OCI-LY7 (cell line): ENCODE measurements at regions not wholly inside any gene's neighbourhood (a gene's known extent, or its start where the extent isn't known, plus 50 kb on each side); places are given as distances from the start of the nearest gene placed in this dataset.

Experiments
- BruUV-seq: library from RNA; stranded (reverse); fragments of 400-500 nt; replicated peaks from 2 replicates; lab custom pipeline; 2021; lab: Mats Ljungman, UMichigan
- CTCF ChIA-PET: fragments of 300-600 bp; sonication (Branson Sonifier 250); formaldehyde crosslinking; loops from one replicate; lab custom pipeline; 2022; ENCODE audit warnings: antibody characterized with exemption; ENCODE audit not compliant: unreplicated experiment; lab: Charles Lee
- POLR2A ChIA-PET: fragments of 300-600 bp; sonication (Branson Sonifier 250); formaldehyde crosslinking; loops from one replicate; lab custom pipeline; 2022; ENCODE audit warnings: antibody characterized with exemption; lab: Charles Lee
- DNase-seq: peaks from one replicate; pipeline ENCODE4 v3.0.0-alpha.2; 2015; ENCODE audit warnings: low spot score
- H2AFZ ChIP-seq: fragments of 200-600 bp; sonication (generic), shearing (Covaris generic); 2 replicates; pipeline ENCODE4 v1.6.1; 2014; ENCODE audit warnings: mild to moderate bottlenecking, antibody characterized with exemption, low read length, moderate library complexity
- H3K27ac ChIP-seq: fragments of 200-600 bp; sonication (generic); 2 replicates; pipeline ENCODE4 v1.5.1; 2014; ENCODE audit warnings: mixed run types, low read depth, mild to moderate bottlenecking, moderate library complexity, low read length, inconsistent platforms; ENCODE audit not compliant: poor library complexity, severe bottlenecking
- H3K36me3 ChIP-seq: fragments of 200-600 bp; sonication (generic); 2 replicates; pipeline ENCODE4 v1.6.1; 2014; ENCODE audit warnings: mild to moderate bottlenecking, antibody characterized with exemption, low read length, moderate library complexity, mixed read lengths; ENCODE audit not compliant: insufficient read depth
- H3K4me1 ChIP-seq: fragments of 200-600 bp; sonication (generic); 2 replicates; pipeline ENCODE4 v1.5.1; 2014; ENCODE audit warnings: mild to moderate bottlenecking, low read length; ENCODE audit not compliant: insufficient read depth, poor library complexity, severe bottlenecking
- H3K4me2 ChIP-seq: fragments of 200-600 bp; sonication (generic); 2 replicates; pipeline ENCODE4 v1.6.1; 2014; ENCODE audit warnings: mild to moderate bottlenecking, low read length
- H3K4me3 ChIP-seq: fragments of 200-600 bp; sonication (generic); 2 replicates; pipeline ENCODE4 v1.5.1; 2014; ENCODE audit warnings: mild to moderate bottlenecking, low read depth, low read length; ENCODE audit not compliant: poor library complexity, severe bottlenecking
- H3K79me2 ChIP-seq: fragments of 200-600 bp; sonication (generic); 2 replicates; pipeline ENCODE4 v1.6.1; 2016; ENCODE audit warnings: low read depth, mild to moderate bottlenecking, low read length, moderate library complexity, mixed read lengths; ENCODE audit not compliant: insufficient read depth
- H3K9me2 ChIP-seq: fragments of 200-600 bp; sonication (generic); 2 replicates; pipeline ENCODE4 v1.6.1; 2016; ENCODE audit warnings: mild to moderate bottlenecking, low read length, mixed read lengths; ENCODE audit not compliant: insufficient read depth
- H3K9me3 ChIP-seq: fragments of 200-600 bp; sonication (generic); 2 replicates; pipeline ENCODE4 v1.6.1; 2014; ENCODE audit warnings: mild to moderate bottlenecking, mixed run types, low read length, mixed read lengths
- H4K20me1 ChIP-seq: fragments of 200-600 bp; sonication (generic); 2 replicates; pipeline ENCODE4 v1.6.1; 2014; ENCODE audit warnings: mild to moderate bottlenecking, antibody characterized with exemption, low read length, moderate library complexity, mixed read lengths; ENCODE audit not compliant: insufficient read depth
- EZH2phosphoT487 ChIP-seq: fragments of 200-600 bp; sonication (generic); IDR thresholded peaks from 2 replicates; pipeline ENCODE4 v1.6.1; 2018; ENCODE audit warnings: low read depth, borderline replicate concordance, mild to moderate bottlenecking, mixed run types, antibody characterized with exemption, low read length, moderate library complexity, mixed read lengths
- intact Hi-C: fragments of 100-400 bp; cut with micrococcal nuclease; formaldehyde crosslinking; loops from one replicate; pipeline ENCODE4 v1.10.0; 2022; ENCODE audit not compliant: unreplicated experiment
- TF ChIP-seq, protein P1 (sequence below): fragments of 200-600 bp; sonication (generic); conservative IDR thresholded peaks from 2 replicates; pipeline ENCODE4 v1.5.1; 2014; ENCODE audit warnings: mild to moderate bottlenecking, antibody characterized with exemption, low read length, moderate library complexity, mixed read lengths

DNA sequence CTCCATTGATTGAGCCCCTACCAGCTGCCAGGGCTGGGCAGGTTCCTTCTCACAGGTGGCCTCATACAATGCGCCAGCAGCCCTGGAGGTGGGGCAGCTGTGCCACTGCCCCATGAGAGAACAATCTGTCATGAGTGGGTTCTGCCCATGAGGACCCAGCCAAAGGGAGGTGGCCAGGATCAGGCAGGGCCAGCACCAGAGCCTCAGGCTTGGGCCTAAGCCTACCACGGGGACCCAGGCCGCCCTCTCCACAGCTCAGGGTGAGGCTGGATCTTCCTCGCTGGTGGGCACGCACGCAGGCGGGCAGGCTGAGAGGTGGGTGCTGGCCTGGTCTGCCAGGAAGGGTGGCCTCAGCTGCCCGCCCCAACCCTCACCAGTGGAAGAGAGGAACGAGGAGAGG lies 110.7 kb downstream of the KIF26A start:
- BruUV-seq, result no TSS peak
- no peaks in the 10 kb centered on the region for H3K9me3 ChIP-seq
- no peaks in the 10 kb centered on the region for H3K4me1 ChIP-seq
- H3K9me2 ChIP-seq, result no peaks in the 10 kb centered on the region
- intact Hi-C loops, result no loop called here
- no peak overlapping the region for H3K4me3 ChIP-seq
- no peak overlapping the region for H3K4me2 ChIP-seq
- no peak for DNase-seq
- H4K20me1 ChIP-seq, result no peaks in the 10 kb centered on the region
- ChIA-PET POLR2A (no interaction called here), CTCF (no interaction called here)
- no peak overlapping the region for H3K27ac ChIP-seq
- no peaks in the 10 kb centered on the region for H3K79me2 ChIP-seq
- TF ChIP-seq EZH2phosphoT487, result no peak
- TF ChIP-seq, protein P1, sequence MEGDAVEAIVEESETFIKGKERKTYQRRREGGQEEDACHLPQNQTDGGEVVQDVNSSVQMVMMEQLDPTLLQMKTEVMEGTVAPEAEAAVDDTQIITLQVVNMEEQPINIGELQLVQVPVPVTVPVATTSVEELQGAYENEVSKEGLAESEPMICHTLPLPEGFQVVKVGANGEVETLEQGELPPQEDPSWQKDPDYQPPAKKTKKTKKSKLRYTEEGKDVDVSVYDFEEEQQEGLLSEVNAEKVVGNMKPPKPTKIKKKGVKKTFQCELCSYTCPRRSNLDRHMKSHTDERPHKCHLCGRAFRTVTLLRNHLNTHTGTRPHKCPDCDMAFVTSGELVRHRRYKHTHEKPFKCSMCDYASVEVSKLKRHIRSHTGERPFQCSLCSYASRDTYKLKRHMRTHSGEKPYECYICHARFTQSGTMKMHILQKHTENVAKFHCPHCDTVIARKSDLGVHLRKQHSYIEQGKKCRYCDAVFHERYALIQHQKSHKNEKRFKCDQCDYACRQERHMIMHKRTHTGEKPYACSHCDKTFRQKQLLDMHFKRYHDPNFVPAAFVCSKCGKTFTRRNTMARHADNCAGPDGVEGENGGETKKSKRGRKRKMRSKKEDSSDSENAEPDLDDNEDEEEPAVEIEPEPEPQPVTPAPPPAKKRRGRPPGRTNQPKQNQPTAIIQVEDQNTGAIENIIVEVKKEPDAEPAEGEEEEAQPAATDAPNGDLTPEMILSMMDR, result no peak
- H2AFZ ChIP-seq, result no peak overlapping the region
- no peaks in the 10 kb centered on the region for H3K36me3 ChIP-seq

DNA sequence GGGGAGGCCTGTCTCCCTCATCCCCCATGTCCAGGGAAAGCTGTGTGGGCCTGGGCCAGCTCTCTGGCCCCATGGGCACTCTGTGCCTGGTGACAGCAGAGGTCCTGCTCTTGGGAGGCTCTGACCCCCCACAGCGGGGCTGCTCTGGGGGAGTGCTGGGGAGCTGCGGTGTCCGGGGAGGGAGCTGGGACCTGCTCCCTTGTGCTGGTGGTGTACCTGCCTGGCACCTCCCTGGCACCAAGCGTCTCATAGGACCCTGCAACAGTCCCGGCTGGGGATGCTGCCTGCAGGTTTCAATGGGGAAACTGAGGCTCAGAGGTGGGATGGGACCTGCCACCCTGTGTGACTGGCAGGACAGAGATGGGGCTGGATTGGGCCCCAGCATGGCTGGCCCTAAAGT lies 111.3 kb downstream of the KIF26A start:
- Histone ChIP-seq H3K27ac (no peak overlapping the region), H3K79me2 (no peaks in the 10 kb centered on the region), H3K4me3 (no peak overlapping the region), H3K9me3 (no peaks in the 10 kb centered on the region), H3K36me3 (no peaks in the 10 kb centered on the region), H3K4me1 (no peaks in the 10 kb centered on the region), H3K4me2 (no peak overlapping the region), H3K9me2 (no peaks in the 10 kb centered on the region), H2AFZ (no peak overlapping the region), H4K20me1 (no peaks in the 10 kb centered on the region)
- ChIA-PET POLR2A (no interaction called here), CTCF (no interaction called here)
- no TSS peak for BruUV-seq
- intact Hi-C loops, result no loop called here
- TF ChIP-seq, protein P1, result no peak
- no peak for TF ChIP-seq EZH2phosphoT487
- DNase-seq, result no peak

DNA sequence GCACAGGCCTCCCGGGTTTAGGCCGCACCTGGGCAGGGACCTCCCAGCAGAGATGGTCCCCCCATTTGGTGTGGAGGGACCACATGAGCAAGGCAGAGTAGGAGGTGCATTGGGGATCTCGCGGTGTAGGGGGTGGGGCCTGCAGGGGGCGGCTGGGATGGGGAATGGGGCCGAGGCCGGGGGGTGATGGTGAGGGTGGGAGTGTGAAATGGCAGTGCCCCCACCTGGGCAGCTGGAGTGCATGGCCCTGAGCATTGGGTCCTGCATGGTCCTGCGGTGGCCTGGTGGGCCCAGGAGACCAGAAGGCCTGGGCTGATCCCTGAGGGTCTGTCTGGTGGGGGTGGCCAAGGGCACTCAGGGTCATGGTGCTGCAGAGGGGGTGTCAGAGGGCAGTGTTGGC lies 111.8 kb downstream of the KIF26A start:
- TF ChIP-seq EZH2phosphoT487, result no peak
- TF ChIP-seq, protein P1, result no peak

More for the DNA sequence above, 111.8 kb downstream of the KIF26A start:
- Histone ChIP-seq H3K4me2 (no peak overlapping the region), H3K27ac (no peak overlapping the region), H3K9me2 (no peaks in the 10 kb centered on the region), H3K4me1 (no peaks in the 10 kb centered on the region), H2AFZ (no peak overlapping the region), H3K9me3 (no peaks in the 10 kb centered on the region), H3K79me2 (no peaks in the 10 kb centered on the region), H3K36me3 (no peaks in the 10 kb centered on the region), H4K20me1 (no peaks in the 10 kb centered on the region), H3K4me3 (no peak overlapping the region)
- ChIA-PET CTCF (no interaction called here), POLR2A (no interaction called here)
- BruUV-seq, result no TSS peak
- intact Hi-C loops, result no loop called here
- DNase-seq, result no peak
